ENCODE measurements at regions not wholly inside any gene's neighbourhood (a gene's known extent, or its start where the extent isn't known, plus 50 kb on each side); places are given as distances from the start of the nearest gene placed in this dataset.

DNA sequence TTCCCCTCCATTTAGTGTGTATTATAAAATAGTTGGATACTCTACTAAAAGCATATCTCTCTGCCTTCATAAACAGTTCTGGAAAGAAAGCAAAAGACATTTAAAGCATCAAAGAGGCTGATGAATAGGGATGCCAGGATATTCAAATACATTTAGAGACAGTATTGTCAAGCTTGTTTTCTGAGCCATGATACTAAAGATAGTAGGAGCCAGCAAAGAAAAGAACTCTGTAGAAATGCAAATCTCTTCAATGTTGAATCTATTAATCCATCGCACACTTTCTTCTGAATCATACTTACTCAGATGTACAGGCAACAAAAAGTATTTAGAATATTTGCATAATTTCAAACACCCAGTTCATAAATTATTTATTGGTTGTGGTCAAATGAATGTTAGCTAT lies 207.1 kb upstream of the MEF2C start:
- H3K36me3 ChIP-seq (ENCODE audit: insufficient read depth, low read length) = no peaks in the 10 kb centered on the region
- intact Hi-C loops (cut with micrococcal nuclease; ENCODE audit: unreplicated experiment) = no loop called here
- no peak for TF ChIP-seq EZH2phosphoT487 (IDR thresholded peaks at IDR 0.05; ENCODE audit: borderline replicate concordance, low read depth, low read length)
- TF ChIP-seq, protein P1, sequence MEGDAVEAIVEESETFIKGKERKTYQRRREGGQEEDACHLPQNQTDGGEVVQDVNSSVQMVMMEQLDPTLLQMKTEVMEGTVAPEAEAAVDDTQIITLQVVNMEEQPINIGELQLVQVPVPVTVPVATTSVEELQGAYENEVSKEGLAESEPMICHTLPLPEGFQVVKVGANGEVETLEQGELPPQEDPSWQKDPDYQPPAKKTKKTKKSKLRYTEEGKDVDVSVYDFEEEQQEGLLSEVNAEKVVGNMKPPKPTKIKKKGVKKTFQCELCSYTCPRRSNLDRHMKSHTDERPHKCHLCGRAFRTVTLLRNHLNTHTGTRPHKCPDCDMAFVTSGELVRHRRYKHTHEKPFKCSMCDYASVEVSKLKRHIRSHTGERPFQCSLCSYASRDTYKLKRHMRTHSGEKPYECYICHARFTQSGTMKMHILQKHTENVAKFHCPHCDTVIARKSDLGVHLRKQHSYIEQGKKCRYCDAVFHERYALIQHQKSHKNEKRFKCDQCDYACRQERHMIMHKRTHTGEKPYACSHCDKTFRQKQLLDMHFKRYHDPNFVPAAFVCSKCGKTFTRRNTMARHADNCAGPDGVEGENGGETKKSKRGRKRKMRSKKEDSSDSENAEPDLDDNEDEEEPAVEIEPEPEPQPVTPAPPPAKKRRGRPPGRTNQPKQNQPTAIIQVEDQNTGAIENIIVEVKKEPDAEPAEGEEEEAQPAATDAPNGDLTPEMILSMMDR (conservative IDR thresholded peaks at IDR 0.05; ENCODE audit: low read length) = no peak
- H4K20me1 ChIP-seq (ENCODE audit: insufficient read depth, low read length) = no peaks in the 10 kb centered on the region
- CTCF ChIA-PET (ENCODE audit: unreplicated experiment) = no interaction called here
- H3K4me1 ChIP-seq (ENCODE audit: insufficient read depth, low read length, poor library complexity, severe bottlenecking) = no peaks in the 10 kb centered on the region
- POLR2A ChIA-PET = no interaction called here
- no peaks in the 10 kb centered on the region for H3K79me2 ChIP-seq (ENCODE audit: insufficient read depth, low read depth, low read length)
- H3K9me2 ChIP-seq (ENCODE audit: insufficient read depth, low read length) = no peaks in the 10 kb centered on the region
- H3K4me2 ChIP-seq (ENCODE audit: low read length) = no peak overlapping the region
- H3K27ac ChIP-seq (ENCODE audit: low read depth, low read length, poor library complexity, severe bottlenecking) = no peak overlapping the region
- H3K4me3 ChIP-seq (ENCODE audit: low read depth, low read length, poor library complexity, severe bottlenecking) = no peak overlapping the region
- no peak overlapping the region for H2AFZ ChIP-seq (ENCODE audit: low read length)
- no peak for DNase-seq (ENCODE audit: low spot score)
- no TSS peak for BruUV-seq (replicated peaks)
- H3K9me3 ChIP-seq (ENCODE audit: low read length) = no peaks in the 10 kb centered on the region

DNA sequence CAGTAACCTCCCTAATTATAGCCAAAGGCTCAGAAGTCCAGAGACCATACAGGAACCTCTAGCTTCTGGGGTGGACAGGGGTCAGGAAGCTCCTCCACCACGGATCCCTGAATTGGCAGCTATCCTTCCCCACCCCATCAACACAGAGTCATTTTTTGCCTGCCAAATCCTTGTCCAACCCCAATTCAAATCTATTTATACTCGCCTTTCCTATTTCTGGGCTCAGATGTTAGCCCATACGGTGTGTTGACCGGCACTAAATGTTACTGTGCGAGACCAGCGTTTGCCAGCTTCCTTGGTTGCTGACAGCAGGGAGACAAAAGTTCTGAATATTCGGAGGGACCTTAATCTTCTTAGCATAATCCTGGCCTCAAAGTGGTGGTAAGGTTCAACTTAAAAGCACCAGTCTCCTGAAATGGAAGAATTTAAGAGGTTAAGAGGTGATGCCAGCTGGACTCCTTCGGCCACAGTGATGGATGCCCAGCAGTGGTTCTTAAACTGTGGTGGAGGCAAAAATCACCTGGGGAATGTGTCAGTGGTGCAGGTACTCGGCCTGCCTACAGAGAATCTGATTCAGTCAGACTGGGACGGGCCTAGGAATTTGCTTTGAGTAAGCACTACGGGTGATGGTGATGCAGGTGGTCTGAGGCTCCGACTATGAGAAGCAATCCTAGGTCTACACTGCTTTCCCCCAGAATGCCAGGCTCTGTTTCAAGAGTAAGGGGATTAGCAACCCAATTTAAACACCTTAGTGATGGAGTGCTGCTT lies 204.8 kb upstream of the MEF2C start:
- no peak for DNase-seq (ENCODE audit: low spot score)
- Histone ChIP-seq H3K79me2 (ENCODE audit: insufficient read depth, low read depth, low read length) (no peaks in the 10 kb centered on the region), H4K20me1 (ENCODE audit: insufficient read depth, low read length) (no peaks in the 10 kb centered on the region), H3K36me3 (ENCODE audit: insufficient read depth, low read length) (no peaks in the 10 kb centered on the region), H3K27ac (ENCODE audit: low read depth, low read length, poor library complexity, severe bottlenecking) (no peak overlapping the region), H3K9me3 (ENCODE audit: low read length) (no peaks in the 10 kb centered on the region), H3K4me2 (ENCODE audit: low read length) (no peak overlapping the region), H3K4me1 (ENCODE audit: insufficient read depth, low read length, poor library complexity, severe bottlenecking) (no peaks in the 10 kb centered on the region), H2AFZ (ENCODE audit: low read length) (no peak overlapping the region), H3K4me3 (ENCODE audit: low read depth, low read length, poor library complexity, severe bottlenecking) (no peak overlapping the region), H3K9me2 (ENCODE audit: insufficient read depth, low read length) (no peaks in the 10 kb centered on the region)
- intact Hi-C loops (cut with micrococcal nuclease; ENCODE audit: unreplicated experiment) = no loop called here
- BruUV-seq (replicated peaks) = no TSS peak
- TF ChIP-seq EZH2phosphoT487 (IDR thresholded peaks at IDR 0.05; ENCODE audit: borderline replicate concordance, low read depth, low read length) = no peak
- TF ChIP-seq, protein P1 (conservative IDR thresholded peaks at IDR 0.05; ENCODE audit: low read length) = no peak
- ChIA-PET POLR2A (interaction anchor here (0.7 to 1.1 kb wide), 2 partner anchors 9 to 46 kb away, joined by 4 to 5 read pairs; no protein-coding TSS in a partner anchor), CTCF (ENCODE audit: unreplicated experiment) (no interaction called here)

DNA sequence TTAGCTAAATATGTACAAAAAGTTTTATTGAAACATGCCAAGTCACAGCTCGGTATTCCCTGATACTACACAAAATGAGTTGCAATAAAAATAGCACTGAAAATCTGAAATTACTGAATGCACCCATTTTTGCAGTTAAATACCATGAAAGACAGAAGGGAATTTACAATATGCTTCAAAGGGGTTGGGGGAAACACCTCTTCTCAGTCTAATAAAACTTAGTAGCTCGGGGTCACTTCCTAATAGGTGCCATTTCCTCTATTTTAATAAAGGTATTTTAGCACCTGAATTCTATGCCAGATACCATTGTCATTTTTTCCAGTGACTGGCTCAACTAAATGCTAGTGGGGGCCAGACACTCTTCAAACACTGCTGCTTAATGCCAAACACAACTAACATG lies 204.1 kb upstream of the MEF2C start:
- intact Hi-C loops (cut with micrococcal nuclease; ENCODE audit: unreplicated experiment) = no loop called here
- Histone ChIP-seq H2AFZ (ENCODE audit: low read length) (no peak overlapping the region), H3K4me2 (ENCODE audit: low read length) (no peak overlapping the region), H3K4me1 (ENCODE audit: insufficient read depth, low read length, poor library complexity, severe bottlenecking) (no peaks in the 10 kb centered on the region), H4K20me1 (ENCODE audit: insufficient read depth, low read length) (no peaks in the 10 kb centered on the region), H3K36me3 (ENCODE audit: insufficient read depth, low read length) (no peaks in the 10 kb centered on the region), H3K27ac (ENCODE audit: low read depth, low read length, poor library complexity, severe bottlenecking) (no peak overlapping the region), H3K9me3 (ENCODE audit: low read length) (no peaks in the 10 kb centered on the region), H3K79me2 (ENCODE audit: insufficient read depth, low read depth, low read length) (no peaks in the 10 kb centered on the region), H3K9me2 (ENCODE audit: insufficient read depth, low read length) (no peaks in the 10 kb centered on the region), H3K4me3 (ENCODE audit: low read depth, low read length, poor library complexity, severe bottlenecking) (no peak overlapping the region)
- ChIA-PET POLR2A (interaction anchor here (1.5 kb wide), 1 partner anchor 13 kb away, joined by 3 read pairs; no protein-coding TSS in a partner anchor), CTCF (ENCODE audit: unreplicated experiment) (no interaction called here)
- BruUV-seq (replicated peaks) = no TSS peak
- TF ChIP-seq EZH2phosphoT487 (IDR thresholded peaks at IDR 0.05; ENCODE audit: borderline replicate concordance, low read depth, low read length) = no peak
- TF ChIP-seq, protein P1 (conservative IDR thresholded peaks at IDR 0.05; ENCODE audit: low read length) = no peak
- no peak for DNase-seq (ENCODE audit: low spot score)

All from OCI-LY7 (cell line).